LNCaP clone FGC (cell line): ENCODE measurements at regions not wholly inside any gene's neighbourhood (a gene's known extent, or its start where the extent isn't known, plus 50 kb on each side); places are given as distances from the start of the nearest gene placed in this dataset.

Source experiments
- DNase-seq: peaks from one replicate; pipeline ENCODE4 v3.0.0-alpha.2; 2011; ENCODE audit warnings: low read depth
- H3K4me3 ChIP-seq: 2 replicates; pipeline ENCODE4 v1.5.1; 2011; ENCODE audit warnings: mild to moderate bottlenecking, low read depth, low read length, control low read depth
- TF ChIP-seq, protein P1 (sequence below): IDR thresholded peaks from 2 replicates; pipeline ENCODE4 v1.5.1; 2012; ENCODE audit warnings: mild to moderate bottlenecking; ENCODE audit not compliant: control insufficient read depth, insufficient read depth; ENCODE audit errors: extremely low read depth

DNA sequence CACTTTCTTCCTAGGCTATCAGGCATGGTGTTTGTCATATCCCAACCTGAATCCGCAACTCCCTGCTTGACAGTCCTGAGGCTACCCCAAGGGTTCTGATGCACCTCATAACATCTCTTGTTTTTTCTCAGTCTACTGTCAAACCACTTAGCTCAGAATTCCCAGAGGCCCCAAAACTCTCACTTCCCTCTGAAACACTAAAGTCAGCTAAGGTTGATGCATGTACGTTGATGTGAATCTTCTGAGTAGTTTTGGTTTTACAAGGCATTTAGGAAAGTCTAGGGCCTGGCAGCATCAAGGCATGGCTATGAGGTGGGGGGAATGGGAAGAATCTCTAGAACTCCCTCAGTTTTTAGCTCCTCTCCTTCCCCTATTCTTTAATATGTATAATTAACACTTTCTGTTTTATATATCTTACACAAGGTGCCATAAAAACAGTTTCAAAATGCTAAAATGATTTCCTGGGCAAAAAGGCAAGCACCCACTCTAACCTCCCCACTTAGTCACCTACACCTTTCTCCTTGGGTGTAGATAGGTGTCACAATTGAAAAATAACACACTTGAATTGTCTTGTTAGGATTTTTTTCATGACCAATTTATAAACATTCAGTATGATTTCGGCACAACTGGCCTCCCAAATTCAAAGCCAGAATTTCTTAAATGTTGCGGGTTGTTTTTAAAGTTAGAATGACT is 71.4 kb upstream of the TANK start:
- DNase-seq: no peak
- TF ChIP-seq, protein P1, sequence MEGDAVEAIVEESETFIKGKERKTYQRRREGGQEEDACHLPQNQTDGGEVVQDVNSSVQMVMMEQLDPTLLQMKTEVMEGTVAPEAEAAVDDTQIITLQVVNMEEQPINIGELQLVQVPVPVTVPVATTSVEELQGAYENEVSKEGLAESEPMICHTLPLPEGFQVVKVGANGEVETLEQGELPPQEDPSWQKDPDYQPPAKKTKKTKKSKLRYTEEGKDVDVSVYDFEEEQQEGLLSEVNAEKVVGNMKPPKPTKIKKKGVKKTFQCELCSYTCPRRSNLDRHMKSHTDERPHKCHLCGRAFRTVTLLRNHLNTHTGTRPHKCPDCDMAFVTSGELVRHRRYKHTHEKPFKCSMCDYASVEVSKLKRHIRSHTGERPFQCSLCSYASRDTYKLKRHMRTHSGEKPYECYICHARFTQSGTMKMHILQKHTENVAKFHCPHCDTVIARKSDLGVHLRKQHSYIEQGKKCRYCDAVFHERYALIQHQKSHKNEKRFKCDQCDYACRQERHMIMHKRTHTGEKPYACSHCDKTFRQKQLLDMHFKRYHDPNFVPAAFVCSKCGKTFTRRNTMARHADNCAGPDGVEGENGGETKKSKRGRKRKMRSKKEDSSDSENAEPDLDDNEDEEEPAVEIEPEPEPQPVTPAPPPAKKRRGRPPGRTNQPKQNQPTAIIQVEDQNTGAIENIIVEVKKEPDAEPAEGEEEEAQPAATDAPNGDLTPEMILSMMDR: no peak
- H3K4me3 ChIP-seq: no peak overlapping the region

- TF ChIP-seq, protein P1: no peak
- no peak for DNase-seq
- no peak overlapping the region for H3K4me3 ChIP-seq
These were observed 69.8 kb upstream of the TANK start for GRCh38 chr2:161090411-161090810.

DNA sequence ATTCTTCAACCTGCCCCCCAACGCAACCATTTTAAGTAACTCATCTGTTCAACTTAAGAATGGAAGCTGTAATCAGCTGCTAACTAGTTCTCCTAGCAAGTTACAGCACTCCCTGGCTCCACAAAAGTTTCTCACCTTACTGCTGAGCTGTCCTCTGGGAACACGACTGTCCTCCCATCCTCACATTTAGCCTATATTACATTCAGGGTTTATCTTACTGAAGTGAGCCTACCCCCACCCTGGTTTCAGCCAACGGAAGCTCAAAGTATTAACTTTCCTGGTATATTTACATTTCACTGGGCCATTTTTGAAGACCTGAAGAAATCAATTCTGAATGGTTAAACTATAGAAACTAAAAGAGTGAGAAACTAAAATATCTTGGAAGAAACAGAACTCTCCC is 64.9 kb upstream of the TANK start:
- no peak overlapping the region for H3K4me3 ChIP-seq
- DNase-seq: no peak
- TF ChIP-seq, protein P1: no peak

GRCh38 chr2:161096336-161096735 is 63.9 kb upstream of the TANK start:
- no peak for DNase-seq
- no peak overlapping the region for H3K4me3 ChIP-seq
- TF ChIP-seq, protein P1: no peak

GRCh38 chr2:161097157-161097556 is 63.1 kb upstream of the TANK start:
- DNase-seq: no peak
- TF ChIP-seq, protein P1: no peak
- no peak overlapping the region for H3K4me3 ChIP-seq

DNA sequence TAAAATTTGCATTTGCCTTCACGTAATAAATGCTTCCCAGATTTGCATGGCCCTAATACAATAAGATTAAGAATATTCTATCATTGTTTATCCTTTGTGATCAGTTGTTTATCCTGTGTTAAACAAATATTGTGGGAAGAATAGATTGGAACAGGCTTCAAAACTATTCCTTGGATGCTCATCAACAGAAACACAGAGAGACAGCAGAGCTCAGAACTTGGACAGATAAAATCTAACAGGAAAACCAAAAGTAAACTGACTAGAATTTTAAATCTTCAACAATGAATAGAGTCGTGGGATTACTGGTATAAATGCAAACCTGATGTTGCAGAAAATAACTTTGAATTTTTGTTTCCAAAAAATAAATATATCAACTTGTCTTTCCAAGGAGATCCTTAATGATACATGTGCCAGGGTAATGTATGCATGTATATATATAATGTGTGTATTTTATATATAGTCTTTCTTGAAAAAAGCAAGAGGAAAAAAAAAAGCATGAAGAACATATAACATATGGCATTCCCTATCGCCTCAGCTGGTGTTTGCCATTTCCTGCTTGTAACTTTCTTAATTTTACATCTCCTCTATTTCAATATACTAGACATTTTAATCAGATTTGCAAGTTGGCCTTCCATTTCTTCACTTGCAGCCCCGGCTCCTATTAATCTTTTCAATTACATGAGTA is 59.9 kb upstream of the TANK start:
- no peak overlapping the region for H3K4me3 ChIP-seq
- peak; percentile 62 for DNase-seq
- TF ChIP-seq, protein P1: no peak
